GM18867 (cell line): ENCODE measurements at regions not wholly inside any gene's neighbourhood (a gene's known extent, or its start where the extent isn't known, plus 50 kb on each side); places are given as distances from the start of the nearest gene placed in this dataset.
"Not testable (repeated sequence)": the region's sequence is repeated elsewhere in the genome, so short reads cannot be mapped to it uniquely, and the experiment has no call there.

Experiments
- ATAC-seq: cut with Tn5 transposase; IDR thresholded peaks from one replicate; pipeline ENCODE4 v1.9.1; 2021; ENCODE audit warnings: mild to moderate bottlenecking, moderate library complexity; ENCODE audit not compliant: unreplicated experiment

DNA sequence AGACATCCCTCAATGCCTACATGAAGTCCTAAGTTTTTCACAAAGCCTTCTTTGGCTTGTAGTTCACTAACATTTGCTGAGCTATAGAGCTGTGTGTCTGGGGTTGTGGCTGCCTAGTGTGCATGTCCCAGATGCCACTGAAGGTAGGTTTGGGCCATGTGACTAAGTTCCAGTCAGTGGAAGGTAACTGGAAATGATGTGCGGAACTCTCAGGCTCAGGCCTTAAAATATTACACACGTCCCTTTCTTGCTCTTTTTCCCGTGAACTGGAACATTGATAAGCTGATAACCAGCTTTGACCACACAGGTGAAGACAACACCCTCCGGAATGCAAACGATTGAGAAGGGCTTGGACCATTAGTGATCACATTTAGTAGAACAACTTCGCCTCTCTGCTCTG lies 358.1 kb downstream of the GATA3 start:
- ATAC-seq, result no peak

DNA sequence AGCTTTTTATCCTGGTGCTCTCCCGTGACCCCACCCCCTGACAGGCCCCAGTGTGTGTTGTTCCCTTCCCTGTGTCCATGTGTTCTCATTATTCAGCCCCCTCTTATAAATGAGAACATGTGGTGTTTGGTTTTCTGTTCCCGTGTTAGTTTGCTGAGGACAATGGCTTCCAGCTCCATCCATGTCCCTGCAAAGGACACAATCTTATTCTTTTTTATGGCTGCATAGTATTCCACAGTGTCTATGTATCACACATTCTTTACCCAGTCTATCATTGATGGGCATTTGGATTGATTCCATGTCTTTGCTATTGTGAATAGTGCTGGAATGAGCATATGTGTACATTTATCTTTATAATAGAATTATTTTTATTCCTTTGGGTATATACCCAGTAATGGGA lies 360.5 kb downstream of the GATA3 start:
- ATAC-seq, result not testable (repeated sequence)

DNA sequence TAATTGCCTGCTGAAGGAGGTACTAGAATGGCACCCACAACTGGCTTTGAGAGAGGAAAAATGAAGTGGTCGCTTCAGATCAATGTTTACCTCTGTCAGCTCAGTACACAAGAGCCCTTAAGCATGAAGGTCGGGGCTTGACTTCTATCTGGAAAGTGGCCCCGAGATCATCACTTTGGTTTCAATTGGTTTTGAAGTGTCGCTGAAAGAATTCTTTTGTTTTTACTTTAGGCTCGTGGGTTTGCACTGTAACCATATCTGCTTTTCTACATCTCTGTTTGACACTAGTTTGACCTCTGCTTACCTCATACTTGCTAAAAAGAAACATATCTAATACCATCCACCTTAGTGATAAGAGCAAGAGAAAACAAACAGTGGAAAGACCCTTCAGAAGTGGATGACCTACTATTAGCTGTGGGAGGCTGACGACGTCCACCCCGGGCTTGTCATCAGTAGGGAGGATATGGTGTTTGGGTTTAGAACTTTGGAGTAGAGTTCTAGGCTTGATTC lies 361.8 kb downstream of the GATA3 start:
- peak; percentile 83 for ATAC-seq

DNA sequence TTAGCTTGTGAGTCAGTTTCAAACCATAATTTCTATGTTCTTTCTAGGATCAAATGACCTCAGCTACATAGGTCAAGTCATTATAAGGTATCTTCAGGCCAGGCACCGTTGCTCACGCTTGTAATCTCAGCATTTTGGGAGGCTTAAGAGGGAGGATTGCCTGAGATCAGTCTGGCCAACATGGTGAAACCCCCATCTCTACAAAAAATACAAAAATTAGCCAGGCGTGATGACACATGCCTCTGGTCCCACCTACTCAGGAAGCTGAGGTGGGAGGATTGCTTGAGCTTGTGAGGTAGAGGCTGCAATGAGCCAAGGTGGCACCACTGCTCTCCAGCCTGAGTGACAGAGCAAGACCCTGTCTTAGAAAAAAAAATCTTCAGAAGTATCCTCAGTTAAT lies 362.3 kb downstream of the GATA3 start:
- peak; percentile 9 for ATAC-seq

DNA sequence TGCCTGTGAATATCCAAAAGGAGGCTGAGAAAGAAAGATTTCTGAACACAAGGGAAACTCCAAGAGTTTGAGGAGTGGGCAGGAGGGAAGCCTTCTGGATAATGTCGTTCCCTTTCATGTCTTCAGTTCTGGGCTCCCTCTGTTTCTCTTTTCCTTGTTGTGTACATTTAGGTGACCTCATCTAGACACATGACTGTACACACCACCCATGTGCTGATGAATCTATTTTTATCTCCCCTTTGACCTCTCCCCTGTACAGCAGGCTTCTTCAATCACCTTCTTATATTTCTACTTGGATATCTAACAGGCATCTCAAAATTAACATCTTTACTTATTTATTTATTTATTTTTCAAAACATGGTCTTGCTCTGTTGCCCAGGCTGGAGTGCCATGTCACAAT lies 363.1 kb downstream of the GATA3 start:
- no peak for ATAC-seq

DNA sequence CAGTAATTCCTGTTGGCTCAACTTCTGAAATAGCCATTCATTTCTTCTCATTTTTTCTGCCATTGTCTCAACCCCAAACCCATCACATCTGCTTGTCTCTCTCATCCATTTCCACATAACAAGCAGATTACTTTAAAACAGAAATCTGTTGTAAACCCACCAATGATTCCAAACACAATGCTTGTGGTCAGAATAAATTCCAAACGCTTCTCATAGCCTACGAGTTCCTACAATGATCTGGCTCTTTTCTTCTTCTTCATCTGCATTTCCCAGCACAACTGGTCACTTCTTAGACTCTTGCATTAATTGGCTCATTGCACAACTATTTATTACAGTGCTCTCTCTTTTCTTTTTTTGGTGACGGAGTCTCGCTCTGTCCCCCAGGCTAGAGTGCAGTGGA lies 364.1 kb downstream of the GATA3 start:
- ATAC-seq, result no peak

DNA sequence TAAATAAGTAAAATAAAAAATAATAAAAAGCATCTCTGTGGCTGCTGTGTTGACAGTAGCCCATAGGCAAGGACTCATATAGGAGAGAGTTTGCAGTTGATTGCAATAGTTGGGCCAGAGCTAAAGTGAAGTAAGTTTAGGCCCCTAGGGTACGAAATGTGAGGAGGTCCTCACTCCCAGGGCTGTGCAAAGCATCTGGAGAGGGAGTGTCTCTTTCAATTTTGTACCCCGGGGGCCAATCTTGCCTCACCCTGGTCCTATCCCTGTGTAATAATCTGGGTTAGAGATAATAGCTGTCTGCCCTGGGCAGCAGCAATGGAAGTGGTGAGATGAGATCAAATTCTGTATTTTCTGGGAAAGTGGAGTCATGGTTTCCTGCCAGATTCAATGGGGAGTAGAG lies 365.7 kb downstream of the GATA3 start:
- no peak for ATAC-seq

DNA sequence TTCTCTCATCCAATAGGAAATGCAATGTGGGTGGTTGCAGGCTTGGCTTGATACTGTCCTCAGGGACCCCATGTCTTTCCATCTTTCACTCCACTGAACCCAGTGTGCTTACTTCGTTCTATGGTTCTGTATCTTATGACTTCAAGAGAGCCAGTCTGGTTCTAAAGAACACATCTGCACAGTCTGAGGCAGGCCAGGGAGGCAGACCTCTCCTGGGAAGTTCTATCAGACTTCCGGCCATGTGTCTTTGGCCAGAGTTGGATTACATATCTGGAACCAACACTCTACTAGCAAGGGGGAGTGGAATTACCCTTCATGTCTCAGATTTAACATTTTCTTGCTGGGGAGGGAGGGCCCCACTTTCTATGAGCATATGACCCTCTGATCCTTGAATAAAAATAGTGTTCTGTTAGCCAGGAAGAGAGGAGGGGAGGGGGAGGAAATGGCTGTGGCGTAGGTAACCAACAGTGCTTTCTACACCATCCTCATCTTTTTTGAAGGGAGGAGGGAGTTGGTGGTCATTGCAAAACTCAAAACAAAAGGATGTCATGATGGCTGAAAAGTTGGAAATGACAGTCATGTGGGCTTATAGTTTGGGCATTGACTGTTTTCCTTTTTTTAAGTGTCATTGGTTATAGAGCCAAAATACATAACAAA lies 370.2 kb downstream of the GATA3 start:
- ATAC-seq, result no peak

DNA sequence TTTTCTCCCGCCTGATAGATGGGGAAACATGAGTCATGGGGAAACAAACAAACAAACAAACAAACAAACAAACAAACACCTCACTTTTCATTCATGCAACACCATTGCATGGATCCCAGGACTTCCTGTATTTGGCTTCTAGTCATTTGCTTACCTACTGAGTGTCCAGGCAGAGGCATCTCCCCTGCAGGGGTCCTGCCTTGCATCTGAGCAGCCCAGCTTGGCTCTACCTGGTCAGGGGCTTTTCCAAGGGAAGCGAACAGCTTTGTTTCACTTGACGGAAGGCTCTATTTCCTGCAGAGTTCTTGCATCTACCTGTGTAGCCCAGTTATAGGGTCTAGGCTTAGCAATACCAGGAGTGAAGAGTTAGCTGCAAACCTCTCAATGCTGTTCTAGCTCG lies 374.2 kb downstream of the GATA3 start:
- ATAC-seq, result no peak

DNA sequence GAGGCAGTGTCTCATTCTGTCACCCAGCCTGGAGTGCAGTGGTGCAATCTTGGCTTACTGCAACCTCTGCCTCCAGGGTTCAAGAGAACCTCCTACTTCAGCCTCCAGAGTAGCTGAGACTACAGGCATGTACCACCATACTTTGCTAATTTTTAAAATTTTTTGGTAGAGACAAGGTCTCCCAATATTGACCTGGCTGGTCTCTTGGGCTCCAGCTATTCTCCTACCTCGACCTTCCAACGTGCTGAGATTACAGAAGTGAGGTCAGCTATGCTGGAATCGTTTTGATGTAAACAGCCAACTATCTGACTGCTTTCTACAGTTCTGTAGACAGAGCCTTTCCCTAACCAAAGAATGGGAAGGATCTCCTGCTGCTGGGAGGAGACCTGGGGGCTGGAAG lies 375.8 kb downstream of the GATA3 start:
- no peak for ATAC-seq

DNA sequence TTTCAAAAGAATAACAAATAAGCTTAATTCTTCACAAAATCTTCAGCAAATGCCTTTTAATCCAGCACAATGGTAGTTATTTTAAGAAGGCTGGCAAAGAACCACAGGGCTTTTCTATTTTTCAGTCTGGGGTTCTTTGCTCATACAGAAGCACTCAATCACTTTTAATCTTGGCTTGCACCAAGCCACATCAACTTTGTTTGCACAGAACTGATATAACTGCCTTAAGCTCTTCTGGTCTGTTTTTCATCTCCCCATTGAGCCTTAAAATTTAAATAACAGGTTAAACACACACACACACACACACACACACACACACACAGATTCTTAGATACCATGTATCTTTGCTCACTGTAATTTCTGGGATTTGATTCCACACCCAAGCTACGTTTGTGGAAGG lies 377.0 kb downstream of the GATA3 start:
- ATAC-seq, result no peak

DNA sequence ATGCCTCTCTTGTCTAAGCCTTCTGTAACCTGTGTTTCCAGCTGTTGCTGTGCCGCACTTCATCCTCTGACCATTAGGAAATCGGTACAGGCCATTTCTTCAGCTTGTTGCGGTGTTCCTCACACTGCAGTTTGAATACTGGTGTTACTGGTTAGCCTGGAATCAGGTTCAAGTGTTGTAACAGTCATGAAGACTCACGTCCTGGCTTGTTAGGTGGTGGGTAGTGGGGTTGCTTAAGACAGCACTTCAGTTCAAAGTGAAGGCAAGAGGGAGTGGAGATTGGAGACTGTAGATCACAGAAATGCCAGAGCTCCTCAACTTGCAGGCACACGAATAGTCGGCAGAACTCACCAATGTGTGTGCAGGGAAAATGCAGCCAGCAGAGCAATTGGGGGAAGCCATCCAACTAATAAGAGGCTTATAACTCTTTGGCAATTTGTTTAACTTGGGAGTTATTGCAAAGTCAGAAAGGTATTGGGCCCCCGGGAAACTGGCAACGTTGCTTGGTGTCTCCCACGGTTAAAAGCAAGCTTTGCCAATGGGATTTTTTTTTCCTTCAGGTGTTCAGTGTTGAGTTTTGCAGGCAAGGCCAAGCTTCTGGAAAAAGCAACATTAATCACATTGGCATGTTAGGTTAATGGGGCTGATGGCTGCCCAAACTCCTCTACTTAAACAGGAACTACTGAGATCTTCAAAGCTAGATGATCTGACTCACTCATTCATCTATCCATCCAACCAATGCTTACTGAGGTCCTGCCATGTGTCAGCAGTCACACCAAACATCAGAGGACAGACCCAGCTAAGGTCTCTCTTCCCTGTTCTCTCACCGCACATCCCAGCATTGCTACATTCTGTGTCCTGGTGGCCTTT lies 380.9 kb downstream of the GATA3 start:
- ATAC-seq, result no peak

DNA sequence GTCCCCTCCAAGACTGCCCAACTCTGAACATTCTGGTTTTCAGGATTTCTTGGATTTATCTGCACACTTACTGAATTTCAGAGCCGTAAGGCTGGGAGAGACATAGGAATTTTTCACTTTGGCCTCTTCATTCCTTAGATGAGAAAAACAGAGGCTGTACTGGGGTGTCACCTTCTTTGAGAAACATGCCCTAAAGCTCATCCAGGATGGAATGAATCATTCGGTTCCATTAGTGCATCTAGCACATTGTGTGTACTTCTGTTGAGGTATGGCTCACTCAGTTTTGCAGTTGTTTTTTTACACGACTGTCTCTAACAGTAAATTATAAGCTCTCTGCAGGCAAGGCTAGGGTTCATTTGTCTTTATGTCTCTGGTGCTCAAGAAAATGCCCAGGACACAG lies 383.4 kb downstream of the GATA3 start:
- no peak for ATAC-seq

DNA sequence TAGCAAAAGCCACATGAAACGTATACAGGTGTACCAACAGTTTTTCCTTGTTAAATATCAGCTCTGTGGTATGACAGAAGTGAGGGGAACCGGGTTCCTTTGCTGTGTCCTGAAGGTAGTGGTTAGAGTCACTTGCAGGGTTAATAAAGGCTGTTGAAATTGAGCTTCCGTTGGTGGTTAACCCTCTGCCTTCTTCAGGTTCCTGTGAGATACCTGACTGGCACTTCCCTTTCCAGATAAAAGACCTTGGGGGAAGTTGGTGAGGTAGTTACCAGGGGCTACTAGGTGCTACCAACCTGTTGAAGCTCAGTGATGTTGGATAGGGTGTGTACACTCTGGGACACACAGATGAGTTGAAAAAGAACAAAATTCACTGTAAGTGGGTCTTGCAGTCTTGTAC lies 384.1 kb downstream of the GATA3 start:
- ATAC-seq, result peak; percentile 54

DNA sequence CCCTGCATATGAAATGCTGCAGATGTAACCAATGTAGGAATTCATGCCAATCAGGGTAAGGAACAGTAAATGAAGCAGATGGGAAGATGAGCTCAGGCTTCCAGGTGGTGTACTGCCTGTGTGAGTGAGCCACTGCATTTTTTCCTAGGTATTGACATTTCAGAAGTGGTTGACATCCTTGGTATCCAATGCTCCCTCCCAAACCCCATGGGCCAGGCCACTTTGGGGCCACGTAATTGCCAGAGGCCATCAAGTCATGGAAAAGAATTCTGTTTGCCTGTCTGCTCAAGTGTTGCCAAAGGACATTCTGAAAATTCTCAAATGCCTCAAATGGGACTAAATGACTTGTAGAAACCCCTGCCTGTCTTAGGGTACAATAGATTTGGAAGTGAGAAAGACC lies 384.6 kb downstream of the GATA3 start:
- no peak for ATAC-seq

DNA sequence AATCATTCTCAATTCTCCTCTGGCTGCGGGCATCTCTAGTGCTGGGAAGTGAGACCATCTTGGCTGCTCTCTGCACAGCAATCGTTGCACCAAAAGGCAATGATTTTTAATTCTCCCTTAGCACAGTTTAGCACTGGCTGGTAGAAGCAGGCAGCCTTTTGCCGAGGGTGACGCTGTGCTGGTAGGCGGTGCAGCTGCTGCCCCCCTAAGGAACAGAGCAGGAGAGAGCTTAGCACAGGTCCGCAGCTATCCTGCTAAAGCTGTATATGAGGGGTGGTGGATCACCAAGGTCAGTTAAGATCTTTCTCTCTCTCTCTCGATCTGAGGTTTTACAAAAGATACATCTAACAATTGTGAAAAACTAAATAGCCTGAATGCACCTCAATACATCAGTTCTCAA lies 390.1 kb downstream of the GATA3 start:
- no peak for ATAC-seq

DNA sequence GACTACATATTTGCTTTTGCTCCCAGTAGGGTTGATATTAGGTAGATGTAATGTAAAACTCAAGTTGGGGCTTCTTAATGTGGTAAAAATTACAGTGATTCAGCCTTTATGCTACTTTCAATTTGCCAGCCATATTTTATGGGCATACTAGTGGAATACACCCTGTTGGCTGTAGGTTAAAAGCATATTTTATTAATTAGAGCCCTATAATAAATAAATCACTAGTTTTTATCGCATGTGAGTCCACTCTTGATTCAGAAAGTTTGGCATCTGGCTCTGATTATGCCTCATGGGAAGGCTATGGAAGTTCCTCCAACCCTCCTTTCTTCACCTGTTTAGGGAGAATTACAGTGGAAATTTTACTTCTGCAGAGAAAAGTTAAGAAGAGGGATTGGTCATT lies 390.9 kb downstream of the GATA3 start:
- ATAC-seq, result no peak

DNA sequence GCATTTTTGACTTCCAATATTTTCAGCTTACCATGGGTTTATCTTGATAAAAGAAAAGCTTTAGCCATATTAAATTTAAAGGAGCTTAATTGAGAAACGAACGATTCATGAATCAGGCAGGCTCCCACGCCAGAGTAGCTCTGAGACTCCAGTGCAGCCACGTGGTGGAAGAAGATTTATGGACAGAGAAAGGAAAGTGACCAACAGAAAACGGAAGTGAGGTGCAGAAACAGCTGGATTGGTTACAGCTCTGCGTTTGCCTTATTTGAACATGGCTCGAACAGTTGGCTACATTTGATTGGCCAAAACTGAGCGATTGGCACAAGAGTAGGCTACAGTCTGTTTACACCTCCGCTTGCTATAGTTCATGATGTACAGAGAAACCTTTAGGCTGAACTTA lies 395.4 kb downstream of the GATA3 start:
- no peak for ATAC-seq

DNA sequence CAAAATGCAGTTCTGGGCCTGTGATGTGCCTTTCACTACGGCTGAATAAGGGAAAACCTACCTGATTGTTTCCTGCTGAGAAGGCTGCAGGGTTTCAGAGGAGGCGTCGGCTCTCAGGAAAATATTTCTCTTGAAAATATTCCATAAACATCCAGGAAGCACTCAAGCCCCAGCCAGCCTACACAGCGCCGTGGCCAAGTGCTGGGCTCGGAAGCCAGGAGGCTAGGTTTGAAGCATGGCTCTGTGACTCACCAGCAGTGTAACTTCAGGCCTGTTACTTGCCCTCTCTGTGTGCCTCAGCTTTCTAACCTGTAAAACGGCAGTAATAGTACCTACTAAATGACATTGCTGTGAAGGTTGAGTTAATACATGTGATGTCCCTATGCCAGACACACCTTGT lies 399.1 kb downstream of the GATA3 start:
- ATAC-seq, result no peak

DNA sequence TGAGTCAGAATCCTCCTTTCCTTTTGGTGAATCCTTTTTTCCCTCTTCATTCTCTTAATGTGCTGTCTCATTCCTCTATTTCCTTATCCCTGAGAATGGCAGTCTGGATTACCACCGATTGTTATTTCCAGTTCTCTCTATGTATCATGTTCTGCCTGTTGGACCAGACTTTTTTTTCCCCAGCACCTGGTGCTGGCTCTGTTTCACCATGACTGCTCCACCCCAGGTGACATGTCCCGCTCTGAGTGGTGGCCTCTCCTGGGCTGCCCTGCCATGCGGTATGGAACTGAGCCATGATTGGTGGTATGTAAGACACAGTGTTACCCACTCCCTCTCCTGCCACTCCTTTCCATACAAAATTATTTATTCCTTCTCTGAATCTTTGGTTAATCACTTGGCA lies 399.9 kb downstream of the GATA3 start:
- no peak for ATAC-seq

DNA sequence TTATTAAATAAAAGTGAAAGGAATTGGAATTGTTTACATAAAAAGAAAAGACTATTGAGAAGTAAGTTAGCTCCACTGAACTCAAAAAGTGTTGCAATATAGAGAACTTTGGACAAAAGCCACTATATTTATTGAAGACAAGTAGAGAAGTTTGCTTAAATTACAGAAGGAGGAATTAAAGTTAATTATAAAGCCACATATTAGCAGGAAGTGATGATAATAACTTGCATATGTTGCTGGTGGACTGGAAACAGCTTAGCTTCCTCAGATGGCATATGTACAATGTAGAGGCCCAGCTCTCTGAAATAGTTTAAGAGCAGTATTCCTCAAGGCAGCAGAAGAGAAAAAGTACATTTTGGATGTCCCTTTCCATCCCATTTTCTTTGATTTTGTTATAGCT lies 400.7 kb downstream of the GATA3 start:
- no peak for ATAC-seq

DNA sequence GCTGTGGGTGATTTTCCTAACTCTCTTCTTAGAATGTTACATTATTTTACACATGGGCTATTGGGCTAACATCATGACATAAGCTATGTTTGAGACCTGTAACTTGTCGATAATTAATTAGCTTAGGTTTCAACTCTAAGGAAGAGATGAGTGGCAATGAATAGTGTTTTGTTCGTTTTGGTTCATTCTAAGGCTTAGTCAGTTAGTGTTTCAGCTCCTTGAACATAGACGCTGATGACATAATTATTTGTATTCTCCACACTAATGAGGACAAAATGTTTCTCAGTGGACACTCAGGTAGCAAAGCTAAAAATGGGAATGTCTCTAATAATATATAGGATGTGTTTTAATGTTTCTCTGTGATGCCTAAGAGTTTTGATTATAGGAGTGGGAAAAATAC lies 401.9 kb downstream of the GATA3 start:
- ATAC-seq, result no peak
